Mesothelial cell of epicardium (in vitro differentiated cells): ENCODE measurements at regions not wholly inside any gene's neighbourhood (a gene's known extent, or its start where the extent isn't known, plus 50 kb on each side); places are given as distances from the start of the nearest gene placed in this dataset.

ENCODE experiments used
- DNase-seq, 2 experiments: peaks; one replicate each; pipeline ENCODE4 v3.0.0; 2021; ENCODE audit warnings: low spot score in 2 of 2; ENCODE audit not compliant: unreplicated experiment in 2 of 2
- H3K27ac Mint-ChIP-seq: 2 replicates; pipeline ENCODE4 v1.8.0; 2021; ENCODE audit warnings: mixed read lengths
- H3K27me3 Mint-ChIP-seq: 2 replicates; pipeline ENCODE4 v1.8.0; 2021; ENCODE audit warnings: low read depth, mixed read lengths
- H3K36me3 Mint-ChIP-seq: 2 replicates; pipeline ENCODE4 v1.8.0; 2021; ENCODE audit warnings: mixed read lengths
- H3K4me1 Mint-ChIP-seq: 2 replicates; pipeline ENCODE4 v1.8.0; 2021; ENCODE audit warnings: mixed read lengths
- H3K4me3 Mint-ChIP-seq: 2 replicates; pipeline ENCODE4 v1.8.0; 2021; ENCODE audit warnings: mild to moderate bottlenecking, moderate library complexity, mixed read lengths
- H3K9me3 Mint-ChIP-seq: 2 replicates; pipeline ENCODE4 v1.8.0; 2021; ENCODE audit warnings: mixed read lengths
- CTCF ChIP-seq: fragments of 200-600 bp; sonication (generic); IDR thresholded peaks from one replicate; pipeline ENCODE4 v1.5.0; 2021; ENCODE audit warnings: antibody characterized with exemption; ENCODE audit not compliant: unreplicated experiment

- Mint-ChIP-seq H3K36me3 (no peaks in the 10 kb centered on the region), H3K4me3 (no peak overlapping the region), H3K27me3 (peaks cover 59% of the 10 kb centered on the region), H3K4me1 (peaks cover 2% of the 10 kb centered on the region), H3K27ac (no peak overlapping the region), H3K9me3 (no peaks in the 10 kb centered on the region)
- TF ChIP-seq CTCF: no peak
- DNase-seq: no peak
These were observed 190.0 kb upstream of the LINGO1 start for GRCh38 chr15:77822631-77823230.

- no peak overlapping the region for H3K27ac Mint-ChIP-seq
- peaks cover 68% of the 10 kb centered on the region for H3K27me3 Mint-ChIP-seq
- H3K4me1 Mint-ChIP-seq: peaks cover 2% of the 10 kb centered on the region
- no peaks in the 10 kb centered on the region for H3K36me3 Mint-ChIP-seq
- H3K9me3 Mint-ChIP-seq: no peaks in the 10 kb centered on the region
- DNase-seq: no peak
- H3K4me3 Mint-ChIP-seq: no peak overlapping the region
- no peak for TF ChIP-seq CTCF
These were observed 189.2 kb upstream of the LINGO1 start for GRCh38 chr15:77821959-77822256.

GRCh38 chr15:77821188-77821958, 188.7 kb upstream of the LINGO1 start:
- peak overlapping the region; percentile 5 for H3K4me3 Mint-ChIP-seq

GRCh38 chr15:77819851-77820728, 187.4 kb upstream of the LINGO1 start:
- H3K36me3 Mint-ChIP-seq: no peaks in the 10 kb centered on the region
- peak overlapping the region; percentile 60 for H3K4me3 Mint-ChIP-seq
- H3K9me3 Mint-ChIP-seq: no peaks in the 10 kb centered on the region
- peak in 1 of 2 experiments; percentile 61 for DNase-seq
- H3K27ac Mint-ChIP-seq: no peak overlapping the region
- H3K4me1 Mint-ChIP-seq: peaks cover 2% of the 10 kb centered on the region
- no peak for TF ChIP-seq CTCF
- peaks cover 78% of the 10 kb centered on the region for H3K27me3 Mint-ChIP-seq

More at GRCh38 chr15:77821188-77821958, 188.7 kb upstream of the LINGO1 start:
- Mint-ChIP-seq H3K9me3 (no peaks in the 10 kb centered on the region), H3K36me3 (no peaks in the 10 kb centered on the region), H3K27me3 (peaks cover 73% of the 10 kb centered on the region), H3K4me1 (peaks cover 2% of the 10 kb centered on the region), H3K27ac (no peak overlapping the region)
- peak; percentile 52 to 79 for DNase-seq
- peak; percentile 53 for TF ChIP-seq CTCF

- Mint-ChIP-seq H3K27me3 (peaks cover 77% of the 10 kb centered on the region), H3K4me3 (peak overlapping the region; percentile 59), H3K9me3 (no peaks in the 10 kb centered on the region), H3K27ac (no peak overlapping the region), H3K36me3 (no peaks in the 10 kb centered on the region), H3K4me1 (peaks cover 2% of the 10 kb centered on the region)
- TF ChIP-seq CTCF: no peak
- DNase-seq: peak in 1 of 2 experiments; percentile 48
These were observed 186.5 kb upstream of the LINGO1 start for GRCh38 chr15:77819048-77819850.
